Omental fat pad (tissue), 3 donors: ENCODE measurements at regions not wholly inside any gene's neighbourhood (a gene's known extent, or its start where the extent isn't known, plus 50 kb on each side); places are given as distances from the start of the nearest gene placed in this dataset.

Source experiments
- ATAC-seq: fragments of 150-250 bp; one replicate; pipeline ENCODE4 v1.9.1; 2016; ENCODE audit warnings: mild to moderate bottlenecking, moderate library complexity; ENCODE audit not compliant: low FRiP score
- DNase-seq: peaks from one replicate; pipeline ENCODE4 v3.0.0-alpha.2; 2019; ENCODE audit warnings: low spot score
- CTCF ChIP-seq, 3 donors: fragments of 450-650 bp; IDR thresholded peaks; one replicate each; pipeline ENCODE4 v1.5.1; 2016 to 2017; ENCODE audit warnings: antibody characterized with exemption in 3 of 3, mild to moderate bottlenecking in 3 of 3, moderate library complexity in 2 of 3

- DNase-seq (no peak), ATAC-seq (no peak)
- no peak for TF ChIP-seq CTCF (IDR thresholded peaks at IDR 0.05)
Measured at GRCh38 chr3:154794391-154794790, 285.7 kb upstream of the MME start.

- DNase-seq: no peak
- no peak for TF ChIP-seq CTCF (IDR thresholded peaks at IDR 0.05)
- ATAC-seq: no peak
Measured at GRCh38 chr3:154792828-154793227, 287.3 kb upstream of the MME start.

- DNase-seq (no peak), ATAC-seq (no peak)
- no peak for TF ChIP-seq CTCF (IDR thresholded peaks at IDR 0.05)
Measured at GRCh38 chr3:154791611-154792010, 288.5 kb upstream of the MME start.

- no peak for TF ChIP-seq CTCF (IDR thresholded peaks at IDR 0.05)
- DNase-seq: no peak
- peak; percentile 34 for ATAC-seq
Measured at GRCh38 chr3:154786724-154787123, 293.4 kb upstream of the MME start.

- no peak for TF ChIP-seq CTCF (IDR thresholded peaks at IDR 0.05)
- peak; percentile 45 for ATAC-seq
- DNase-seq: no peak
Measured at GRCh38 chr3:154783521-154783931, 296.6 kb upstream of the MME start.

GRCh38 chr3:154783061-154783460, 297.1 kb upstream of the MME start:
- no peak for ATAC-seq
- DNase-seq: no peak
- TF ChIP-seq CTCF (IDR thresholded peaks at IDR 0.05): no peak

GRCh38 chr3:154782151-154782550, 298.0 kb upstream of the MME start:
- no peak for TF ChIP-seq CTCF (IDR thresholded peaks at IDR 0.05)
- ATAC-seq (no peak), DNase-seq (no peak)
